H1 (cell line): ENCODE measurements at regions not wholly inside any gene's neighbourhood (a gene's known extent, or its start where the extent isn't known, plus 50 kb on each side); places are given as distances from the start of the nearest gene placed in this dataset.

Source experiments
- MAX ChIP-seq: IDR thresholded peaks from 2 replicates; pipeline ENCODE4 v1.6.1; 2012; ENCODE audit warnings: inconsistent platforms
- SUZ12 ChIP-seq: fragments of 200-600 bp; sonication (generic); IDR thresholded peaks from 2 replicates; pipeline ENCODE4 v1.6.1; 2012; ENCODE audit warnings: mild to moderate bottlenecking, inconsistent platforms, low read length, moderate library complexity, mixed read lengths
- ZNF274 ChIP-seq: IDR thresholded peaks from 2 replicates; pipeline ENCODE4 v1.7.0; 2012; ENCODE audit warnings: low read length, borderline replicate concordance; ENCODE audit errors: extremely low read depth

DNA sequence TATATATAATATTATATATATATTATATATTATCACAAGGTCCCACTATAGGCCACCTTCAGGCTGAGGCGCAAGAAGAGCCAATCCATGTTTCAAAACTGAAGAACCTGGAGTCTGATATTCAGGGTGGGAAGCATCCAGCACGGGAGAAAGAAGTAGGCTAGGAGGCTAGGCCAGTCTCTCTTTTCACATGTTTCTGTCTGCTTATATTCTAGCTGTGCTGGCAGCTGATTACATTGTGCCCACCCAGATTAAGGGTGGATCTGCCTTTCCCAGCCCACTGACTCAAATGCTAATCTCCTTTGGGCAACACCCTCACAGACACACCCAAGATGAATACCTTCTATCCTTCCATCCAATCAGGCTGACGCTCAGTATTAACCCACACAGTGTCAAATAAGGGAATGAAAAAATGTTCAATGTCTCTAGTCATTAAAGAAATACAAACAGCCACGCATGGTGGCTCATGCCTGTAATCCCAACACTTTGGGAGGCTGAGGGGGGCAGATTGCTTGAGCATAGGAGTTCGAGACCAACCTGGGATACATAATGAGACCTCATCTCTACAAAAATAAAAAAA lies 135.4 kb upstream of the PCBD1 start (continued):
- TF ChIP-seq SUZ12 (no peak), ZNF274 (no peak), MAX (no peak)
